OCI-LY7 (cell line): ENCODE measurements at regions not wholly inside any gene's neighbourhood (a gene's known extent, or its start where the extent isn't known, plus 50 kb on each side); places are given as distances from the start of the nearest gene placed in this dataset.

Experiments used
- CTCF ChIP-seq: fragments of 200-600 bp; sonication (generic); conservative IDR thresholded peaks from 2 replicates; pipeline ENCODE4 v1.5.1; 2014; ENCODE audit warnings: mild to moderate bottlenecking, antibody characterized with exemption, low read length, moderate library complexity, mixed read lengths
- EZH2phosphoT487 ChIP-seq: fragments of 200-600 bp; sonication (generic); IDR thresholded peaks from 2 replicates; pipeline ENCODE4 v1.6.1; 2018; ENCODE audit warnings: low read depth, borderline replicate concordance, mild to moderate bottlenecking, mixed run types, antibody characterized with exemption, low read length, moderate library complexity, mixed read lengths

DNA sequence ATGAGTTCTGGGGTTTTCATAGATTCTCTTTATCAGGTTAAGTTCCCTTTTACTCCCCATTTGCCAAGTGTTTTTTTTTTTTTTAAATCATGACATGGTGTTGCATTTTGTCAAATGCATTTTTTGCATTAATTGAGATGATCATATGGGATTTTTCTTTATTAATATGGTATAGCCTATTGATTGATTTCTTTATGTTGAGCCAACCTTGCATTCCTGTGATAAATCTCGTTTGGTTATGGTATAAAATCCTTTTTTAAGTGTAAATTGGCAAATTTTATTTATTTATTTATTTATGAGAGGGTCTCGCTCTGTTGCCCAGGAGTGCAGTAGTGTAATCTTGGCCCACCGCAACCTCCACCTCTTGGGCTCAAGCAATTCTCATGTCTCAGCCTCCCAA lies 81.5 kb upstream of the ACVR1 start:
- TF ChIP-seq CTCF (no peak), EZH2phosphoT487 (no peak)
